ENCODE measurements at regions not wholly inside any gene's neighbourhood (a gene's known extent, or its start where the extent isn't known, plus 50 kb on each side); places are given as distances from the start of the nearest gene placed in this dataset.

DNA sequence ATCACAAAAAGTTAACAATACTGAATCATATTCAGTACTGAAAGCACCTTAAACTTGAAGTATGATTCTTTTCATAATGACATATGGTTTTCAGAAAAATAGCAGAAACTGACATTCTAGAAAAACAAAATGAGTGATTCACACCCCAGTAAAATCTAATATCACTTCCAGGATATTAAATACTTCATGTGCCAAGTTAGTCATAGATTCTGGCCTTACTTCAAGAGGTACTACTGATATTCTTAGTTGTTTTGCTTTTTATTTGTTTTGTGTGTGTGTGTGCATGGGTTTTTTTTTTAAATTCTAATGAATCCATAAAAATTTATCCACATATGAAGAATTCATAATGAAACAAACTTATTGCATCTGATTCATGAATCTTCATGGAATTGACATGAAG lies 207.9 kb upstream of the UFM1 start:
- Histone ChIP-seq H2BK120ac (ENCODE audit: low read depth, low read length) (no peak overlapping the region), H3K23ac (ENCODE audit: low read depth, low read length) (no peak overlapping the region), H4K20me1 (ENCODE audit: insufficient read depth, low read length) (no peaks in the 10 kb centered on the region), H2BK20ac (ENCODE audit: low read depth, low read length) (no peak overlapping the region), H2AK5ac (ENCODE audit: low read depth, low read length) (no peak overlapping the region), H4K8ac (ENCODE audit: low read depth in 2 of 2, low read length in 2 of 2) (no peak overlapping the region), H3K9me3 (ENCODE audit: control insufficient read depth, insufficient read depth, low read length) (no peaks in the 10 kb centered on the region), H3K36me3 (ENCODE audit: control insufficient read depth, insufficient read depth, low read length) (no peaks in the 10 kb centered on the region), H3K4me1 (ENCODE audit: control insufficient read depth, insufficient read depth, low read length) (no peaks in the 10 kb centered on the region), H3K9me1 (ENCODE audit: insufficient read depth, low read length) (no peaks in the 10 kb centered on the region), H4K5ac (ENCODE audit: low read depth, low read length) (no peak overlapping the region), H3K56ac (ENCODE audit: extremely low read depth, insufficient read depth, low read length) (no peak overlapping the region), H3K4me3 (ENCODE audit: insufficient read depth, low read depth, low read length) (no peak overlapping the region), H2AFZ (replicated peaks; ENCODE audit: low read length, poor library complexity) (no peak overlapping the region), H2BK15ac (ENCODE audit: low read depth, low read length) (no peak overlapping the region), H3K27ac (ENCODE audit: insufficient read depth, low read length) (no peak overlapping the region), H3K14ac (replicated peaks; ENCODE audit: low read depth, low read length) (no peak overlapping the region), H3K18ac (ENCODE audit: low read depth, low read length) (no peak overlapping the region), H2BK5ac (ENCODE audit: low read depth, low read length, poor library complexity, severe bottlenecking) (no peak overlapping the region), H3K4ac (ENCODE audit: low read depth, low read length) (no peak overlapping the region), H2AK9ac (replicated peaks; ENCODE audit: low read depth, low read length, poor library complexity) (no peak overlapping the region), H3K27me3 (ENCODE audit: control insufficient read depth, insufficient read depth, low read length) (no peaks in the 10 kb centered on the region), H3K79me1 (ENCODE audit: low read depth in 1 of 2, low read length in 2 of 2) (no peaks in the 10 kb centered on the region), H3K9ac (ENCODE audit: low read depth, low read length) (no peak overlapping the region), H4K91ac (ENCODE audit: insufficient read depth, low read depth, low read length) (no peak overlapping the region), H3K4me2 (ENCODE audit: low read depth, low read length) (no peak overlapping the region)
- DNase-seq: no peak
- dilution Hi-C loops (cut with HindIII; ENCODE audit: low sequenced_read_pairs, unreplicated experiment): no loop called here
- in situ Hi-C loops (cut with MboI; ENCODE audit: low sequenced_read_pairs): no loop called here
- ChIA-PET CTCF (no interaction called here), POLR2A (ENCODE audit: unreplicated experiment) (no interaction called here)
- no TSS peak for BruUV-seq (replicated peaks)
- no peak for TF ChIP-seq BHLHE40 (IDR thresholded peaks at IDR 0.05; ENCODE audit: low read depth, low read length)
- no peak for TF ChIP-seq FOS (IDR thresholded peaks at IDR 0.05; ENCODE audit: low read depth, low read length)
- TF ChIP-seq MAFK (IDR thresholded peaks at IDR 0.05; ENCODE audit: low read depth, low read length): no peak
- TF ChIP-seq RCOR1 (IDR thresholded peaks at IDR 0.05; ENCODE audit: insufficient replicate concordance, low read length): no peak
- TF ChIP-seq MAZ (IDR thresholded peaks at IDR 0.05; ENCODE audit: borderline replicate concordance, low read depth, low read length): no peak
- ATAC-seq (ENCODE audit: low read depth): no peak
- intact Hi-C loops (cut with micrococcal nuclease): no loop called here
